IMR-90 (cell line): ENCODE measurements at regions not wholly inside any gene's neighbourhood (a gene's known extent, or its start where the extent isn't known, plus 50 kb on each side); places are given as distances from the start of the nearest gene placed in this dataset.

ENCODE experiments used
- ATAC-seq: fragments of 200-7000 bp; cut with Tn5 transposase; 2 replicates; pipeline ENCODE4 v1.9.1; 2020; ENCODE audit warnings: low read depth, mild to moderate bottlenecking, moderate library complexity
- BruUV-seq: library from RNA; stranded (reverse); fragments of 400-500 nt; replicated peaks from 2 replicates; lab custom pipeline; 2021; lab: Mats Ljungman, UMichigan
- CTCF ChIA-PET: fragments of 300-600 bp; formaldehyde crosslinking; extraction: SDS; loops from one replicate; lab custom pipeline; 2021; ENCODE audit warnings: antibody characterized with exemption; lab: Yijun Ruan, JAX
- POLR2A ChIA-PET: fragments of 300-600 bp; sonication (Branson Sonifier 250); formaldehyde crosslinking; loops from one replicate; lab custom pipeline; 2022; ENCODE audit warnings: antibody characterized with exemption; ENCODE audit not compliant: unreplicated experiment; lab: Charles Lee
- DNase-seq: peaks from one replicate; pipeline ENCODE4 v3.0.0; 2013
- H2AFZ ChIP-seq: replicated peaks from 2 replicates; pipeline ENCODE3; 2013; ENCODE audit warnings: low read length, mild to moderate bottlenecking; ENCODE audit not compliant: poor library complexity
- H2AK5ac ChIP-seq: 2 replicates; pipeline ENCODE4 v1.6.1; 2013; ENCODE audit warnings: low read depth, low read length, inconsistent platforms
- H2AK9ac ChIP-seq: replicated peaks from 2 replicates; pipeline ENCODE3; 2013; ENCODE audit warnings: mild to moderate bottlenecking, low read depth, low read length, moderate library complexity; ENCODE audit not compliant: poor library complexity
- H2BK120ac ChIP-seq: 2 replicates; pipeline ENCODE4 v1.6.1; 2013; ENCODE audit warnings: low read depth, low read length, inconsistent platforms
- H2BK15ac ChIP-seq: 3 replicates; pipeline ENCODE4 v1.6.1; 2013; ENCODE audit warnings: low read depth, low read length, inconsistent platforms
- H2BK20ac ChIP-seq: 2 replicates; pipeline ENCODE4 v1.6.1; 2013; ENCODE audit warnings: low read depth, mild to moderate bottlenecking, inconsistent platforms, low read length, moderate library complexity
- H2BK5ac ChIP-seq: 2 replicates; pipeline ENCODE4 v1.6.1; 2013; ENCODE audit warnings: mild to moderate bottlenecking, low read depth, low read length, inconsistent platforms; ENCODE audit not compliant: poor library complexity, severe bottlenecking
- H3K14ac ChIP-seq: replicated peaks from 2 replicates; pipeline ENCODE4 v1.6.1; 2013; ENCODE audit warnings: low read depth, low read length, inconsistent platforms
- H3K18ac ChIP-seq: 2 replicates; pipeline ENCODE4 v1.6.1; 2013; ENCODE audit warnings: low read depth, low read length, control low read depth
- H3K23ac ChIP-seq: 2 replicates; pipeline ENCODE4 v1.6.1; 2013; ENCODE audit warnings: low read depth, low read length, inconsistent platforms
- H3K27ac ChIP-seq: 2 replicates; pipeline ENCODE4 v1.5.1; 2013; ENCODE audit warnings: mild to moderate bottlenecking, control low read depth, low read length; ENCODE audit not compliant: insufficient read depth
- H3K27me3 ChIP-seq: 2 replicates; pipeline ENCODE4 v1.6.1; 2013; ENCODE audit warnings: low read length; ENCODE audit not compliant: control insufficient read depth, insufficient read depth
- H3K36me3 ChIP-seq: 2 replicates; pipeline ENCODE4 v1.6.1; 2013; ENCODE audit warnings: low read length, mixed read lengths; ENCODE audit not compliant: control insufficient read depth, insufficient read depth
- H3K4ac ChIP-seq: 2 replicates; pipeline ENCODE4 v1.6.1; 2013; ENCODE audit warnings: low read depth, low read length, inconsistent platforms
- H3K4me1 ChIP-seq: 2 replicates; pipeline ENCODE4 v1.6.1; 2013; ENCODE audit warnings: low read length, mixed read lengths; ENCODE audit not compliant: control insufficient read depth, insufficient read depth
- H3K4me2 ChIP-seq: 2 replicates; pipeline ENCODE4 v1.6.1; 2013; ENCODE audit warnings: low read depth, mild to moderate bottlenecking, control low read depth, low read length, moderate library complexity
- H3K4me3 ChIP-seq: 2 replicates; pipeline ENCODE4 v1.5.1; 2013; ENCODE audit warnings: low read depth, mild to moderate bottlenecking, control low read depth, low read length, moderate library complexity; ENCODE audit not compliant: insufficient read depth
- H3K56ac ChIP-seq: 2 replicates; pipeline ENCODE4 v1.6.1; 2013; ENCODE audit warnings: low read length, inconsistent platforms; ENCODE audit not compliant: insufficient read depth; ENCODE audit errors: extremely low read depth
- H3K79me1 ChIP-seq, 2 experiments: 2 replicates each; pipeline ENCODE4 v1.6.1; 2013; ENCODE audit warnings: low read length in 2 of 2, inconsistent platforms in 1 of 2, low read depth in 1 of 2
- H3K9ac ChIP-seq: 2 replicates; pipeline ENCODE4 v1.6.1; 2013; ENCODE audit warnings: low read depth, low read length, control low read depth
- H3K9me1 ChIP-seq: 2 replicates; pipeline ENCODE4 v1.6.1; 2013; ENCODE audit warnings: low read length, inconsistent platforms; ENCODE audit not compliant: insufficient read depth
- H3K9me3 ChIP-seq: 2 replicates; pipeline ENCODE4 v1.6.1; 2013; ENCODE audit warnings: low read length; ENCODE audit not compliant: control insufficient read depth, insufficient read depth
- H4K20me1 ChIP-seq: 2 replicates; pipeline ENCODE4 v1.6.1; 2013; ENCODE audit warnings: low read length, inconsistent platforms; ENCODE audit not compliant: insufficient read depth
- H4K5ac ChIP-seq: 2 replicates; pipeline ENCODE4 v1.6.1; 2013; ENCODE audit warnings: mild to moderate bottlenecking, low read depth, low read length, control low read depth
- H4K8ac ChIP-seq, 2 experiments: 2 replicates each; pipeline ENCODE4 v1.6.1; 2013; ENCODE audit warnings: low read depth in 2 of 2, low read length in 2 of 2, control low read depth in 1 of 2, inconsistent platforms in 1 of 2
- H4K91ac ChIP-seq: 2 replicates; pipeline ENCODE4 v1.6.1; 2013; ENCODE audit warnings: low read depth, low read length, inconsistent platforms; ENCODE audit not compliant: insufficient read depth
- BHLHE40 ChIP-seq: fragments of 150-350 bp; IDR thresholded peaks from 2 replicates; pipeline ENCODE4 v1.6.1; 2016; ENCODE audit warnings: mild to moderate bottlenecking, low read depth, low read length
- ELK1 ChIP-seq: fragments of 150-350 bp; IDR thresholded peaks from 2 replicates; pipeline ENCODE4 v1.6.1; 2016; ENCODE audit warnings: low read depth, mild to moderate bottlenecking, low read length, moderate library complexity, borderline replicate concordance
- FOS ChIP-seq: fragments of 150-350 bp; IDR thresholded peaks from 2 replicates; pipeline ENCODE4 v1.6.1; 2016; ENCODE audit warnings: low read depth, low read length
- MAZ ChIP-seq: IDR thresholded peaks from 2 replicates; pipeline ENCODE4 v1.6.1; 2012; ENCODE audit warnings: low read depth, mild to moderate bottlenecking, low read length, improper control_type of control experiment, moderate library complexity, borderline replicate concordance
- MXI1 ChIP-seq: IDR thresholded peaks from 2 replicates; pipeline ENCODE4 v1.6.1; 2012; ENCODE audit warnings: low read depth, mild to moderate bottlenecking, low read length, moderate library complexity, borderline replicate concordance
- RAD21 ChIP-seq: IDR thresholded peaks from 2 replicates; pipeline ENCODE4 v1.6.1; 2012; ENCODE audit warnings: low read length, improper control_type of control experiment
- RFX5 ChIP-seq: IDR thresholded peaks from 2 replicates; pipeline ENCODE4 v1.8.0; 2012; ENCODE audit warnings: low read depth, mild to moderate bottlenecking, low read length, moderate library complexity
- USF2 ChIP-seq: fragments of 150-350 bp; IDR thresholded peaks from 2 replicates; pipeline ENCODE4 v1.6.1; 2017; ENCODE audit warnings: mild to moderate bottlenecking, antibody characterized with exemption, low read length, low read depth
- whole genome bisulfite sequencing, 2 experiments: methylation state at CpG; one replicate each; pipeline versions ENCODE4 v1.1.5 to v1.1.7; 2013; ENCODE audit warnings: missing lambda C conversion rate in 2 of 2; ENCODE audit not compliant: insufficient read length in 1 of 2; ENCODE audit errors: extremely low coverage in 2 of 2; 5-methylcytosine and 5-hydroxymethylcytosine counted together
- dilution Hi-C: fragments of 300-500 bp; cut with HindIII; formaldehyde crosslinking; loops from one replicate; pipeline ENCODE4 v1.14.3; 2018; ENCODE audit warnings: low sequenced_read_pairs; ENCODE audit not compliant: unreplicated experiment
- in situ Hi-C: fragments of 300-500 bp; cut with MboI; formaldehyde crosslinking; loops from 3 replicates; pipeline ENCODE4 v1.14.3; 2019; ENCODE audit warnings: low sequenced_read_pairs, inconsistent platforms, mixed read lengths
- intact Hi-C: fragments of 100-400 bp; cut with micrococcal nuclease; formaldehyde crosslinking; loops from 2 replicates; pipeline ENCODE4 v1.10.0; 2022

- Histone ChIP-seq H2BK15ac (no peak overlapping the region), H2BK20ac (peak overlapping the region; percentile 20; the same call in 1 of the 2 replicates), H3K9me3 (no peaks in the 10 kb centered on the region), H4K5ac (no peak overlapping the region; the same call in 1 of the 2 replicates), H4K91ac (no peak overlapping the region), H2BK5ac (no peak overlapping the region), H3K4me2 (no peak overlapping the region), H3K4me3 (no peak overlapping the region), H3K4ac (no peak overlapping the region), H4K20me1 (no peaks in the 10 kb centered on the region), H3K18ac (no peak overlapping the region; the same call in 1 of the 2 replicates), H3K9me1 (no peaks in the 10 kb centered on the region), H3K14ac (no peak overlapping the region), H2AFZ (no peak overlapping the region), H3K27ac (no peak overlapping the region), H3K23ac (no peak overlapping the region), H2BK120ac (no peak overlapping the region), H3K27me3 (no peaks in the 10 kb centered on the region), H3K79me1 (no peaks in the 10 kb centered on the region), H2AK5ac (no peak overlapping the region), H4K8ac (no peak overlapping the region), H3K36me3 (no peaks in the 10 kb centered on the region), H2AK9ac (no peak overlapping the region), H3K56ac (no peak overlapping the region), H3K4me1 (peaks cover 3% of the 10 kb centered on the region; the same call in 1 of the 2 replicates), H3K9ac (no peak overlapping the region)
- no CpG with 5 or more reads among the region's 2 CpGs for WGBS, 2 experiments
- ATAC-seq, result no peak
- in situ Hi-C loops, result no loop called here
- ChIA-PET CTCF (interaction anchor here (1.5 kb wide), 1 partner anchor 8 kb away, joined by 3 read pairs; no protein-coding TSS in a partner anchor), POLR2A (no interaction called here)
- dilution Hi-C loops, result no loop called here
- DNase-seq, result peak; percentile 12
- BruUV-seq, result no TSS peak
- no peak for TF ChIP-seq MXI1
- TF ChIP-seq ELK1, result no peak
- no peak for TF ChIP-seq FOS
- no peak for TF ChIP-seq BHLHE40
- TF ChIP-seq RAD21, result no peak
- no peak for TF ChIP-seq RFX5
- no peak for TF ChIP-seq MAZ
- TF ChIP-seq USF2, result no peak
- intact Hi-C loops, result no loop called here
Measured at GRCh38 chrX:34764852-34765361, 107.8 kb upstream of the TMEM47 start.
